Effector CD8-positive, alpha-beta T cell (primary cell): ENCODE measurements at regions not wholly inside any gene's neighbourhood (a gene's known extent, or its start where the extent isn't known, plus 50 kb on each side); places are given as distances from the start of the nearest gene placed in this dataset.

Experiments used
- DNase-seq: peaks from one replicate; lab custom pipeline; 2025; lab: John Stamatoyannopoulos, UW

DNA sequence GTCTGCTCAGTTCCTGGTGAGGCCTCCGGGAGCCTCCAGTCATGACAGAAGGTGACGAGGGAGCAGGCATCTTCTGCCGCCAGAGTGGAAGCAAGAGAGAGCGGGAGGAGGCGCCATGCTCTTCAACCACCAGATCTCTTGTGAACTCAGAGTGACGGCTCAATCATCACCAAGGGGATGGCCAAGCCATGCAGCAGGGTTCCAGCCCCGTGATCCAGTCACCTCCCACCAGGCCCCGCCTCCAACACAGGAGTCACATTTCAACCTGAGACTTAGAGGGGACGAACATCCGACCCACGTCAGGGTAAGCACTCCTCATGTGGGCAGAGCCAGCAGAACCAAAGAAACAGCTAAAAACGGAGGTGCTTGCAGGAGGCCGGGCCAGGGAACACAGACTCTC, 1470.5 kb downstream of the BRD1 start:
- DNase-seq, result no peak

DNA sequence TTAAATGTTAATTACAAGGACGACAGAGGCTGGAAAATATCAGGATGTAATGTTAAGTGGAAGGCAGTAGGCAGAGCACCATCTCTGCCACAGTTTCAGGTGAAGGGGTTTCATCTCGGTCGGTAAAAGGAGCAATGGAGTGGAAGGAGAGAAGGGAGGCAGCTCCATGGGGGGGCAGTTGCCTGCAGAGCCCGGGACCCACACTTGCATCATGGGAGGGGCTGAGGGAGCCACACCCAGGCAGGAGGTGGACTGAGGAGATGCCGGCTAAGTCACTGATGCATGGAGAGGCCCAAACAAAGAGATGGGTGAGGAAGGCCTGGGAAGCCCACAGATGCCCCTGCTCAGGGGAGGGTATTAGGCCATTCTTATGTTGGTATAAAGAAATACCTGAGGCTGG, 1470.9 kb downstream of the BRD1 start:
- DNase-seq, result no peak

DNA sequence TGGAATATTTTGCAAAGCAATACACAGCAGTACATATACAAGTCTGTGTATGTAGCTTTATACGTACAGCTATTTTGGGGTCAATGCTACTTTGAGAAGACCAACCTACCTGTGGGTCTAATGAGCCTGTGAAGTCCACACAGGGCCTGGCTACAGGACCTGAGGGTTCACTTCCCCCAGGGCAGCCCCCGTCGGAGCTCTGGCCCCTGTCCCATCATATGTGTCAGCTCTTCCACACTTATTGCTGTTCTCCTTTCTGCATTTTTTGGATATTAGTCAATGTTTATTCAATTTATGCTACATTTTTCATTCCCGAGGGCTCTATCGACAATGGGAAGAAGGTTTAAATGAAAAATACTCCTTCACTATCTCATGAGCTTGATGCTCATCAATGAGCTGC, 1473.6 kb downstream of the BRD1 start:
- DNase-seq, result no peak

DNA sequence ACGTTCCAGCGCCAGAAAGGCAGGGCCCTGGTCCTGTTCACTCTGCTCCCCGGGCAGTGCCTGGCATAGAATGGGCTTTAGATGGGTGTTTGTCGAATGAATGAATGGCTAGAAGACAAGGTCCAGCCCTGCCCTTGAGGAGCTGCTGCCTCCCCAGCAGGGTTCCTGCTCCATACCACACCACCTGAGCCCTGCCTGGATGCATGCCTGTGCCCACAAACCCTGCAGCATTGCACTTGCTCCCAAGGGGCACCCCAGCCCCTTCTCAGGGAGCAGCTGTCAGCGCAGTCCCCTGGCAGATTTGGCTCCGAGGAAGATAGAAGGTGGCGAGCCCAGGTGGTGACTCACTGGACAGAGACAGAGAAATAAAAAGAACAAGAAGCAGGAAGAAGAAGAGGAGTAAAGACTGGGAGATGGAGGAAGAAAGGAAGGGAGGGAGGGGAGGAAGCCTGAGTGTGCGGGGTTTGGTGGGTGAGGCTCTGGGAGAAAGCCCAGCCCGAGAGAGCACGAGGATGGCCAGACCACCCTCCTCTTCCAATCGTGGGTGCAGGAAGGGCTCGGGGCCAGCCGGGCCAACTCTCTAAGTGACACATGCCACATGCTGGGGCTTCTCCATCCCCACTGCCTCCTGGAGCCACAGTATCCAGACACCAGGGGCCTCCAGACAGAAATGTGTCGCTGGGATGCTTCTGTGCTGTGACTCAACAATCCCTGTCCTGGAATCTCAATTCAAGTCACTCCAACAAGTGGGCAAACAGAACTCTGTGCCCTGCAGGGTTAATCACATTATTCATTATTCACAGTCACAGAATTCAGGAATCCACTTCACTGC, 1474.3 kb downstream of the BRD1 start:
- no peak for DNase-seq

DNA sequence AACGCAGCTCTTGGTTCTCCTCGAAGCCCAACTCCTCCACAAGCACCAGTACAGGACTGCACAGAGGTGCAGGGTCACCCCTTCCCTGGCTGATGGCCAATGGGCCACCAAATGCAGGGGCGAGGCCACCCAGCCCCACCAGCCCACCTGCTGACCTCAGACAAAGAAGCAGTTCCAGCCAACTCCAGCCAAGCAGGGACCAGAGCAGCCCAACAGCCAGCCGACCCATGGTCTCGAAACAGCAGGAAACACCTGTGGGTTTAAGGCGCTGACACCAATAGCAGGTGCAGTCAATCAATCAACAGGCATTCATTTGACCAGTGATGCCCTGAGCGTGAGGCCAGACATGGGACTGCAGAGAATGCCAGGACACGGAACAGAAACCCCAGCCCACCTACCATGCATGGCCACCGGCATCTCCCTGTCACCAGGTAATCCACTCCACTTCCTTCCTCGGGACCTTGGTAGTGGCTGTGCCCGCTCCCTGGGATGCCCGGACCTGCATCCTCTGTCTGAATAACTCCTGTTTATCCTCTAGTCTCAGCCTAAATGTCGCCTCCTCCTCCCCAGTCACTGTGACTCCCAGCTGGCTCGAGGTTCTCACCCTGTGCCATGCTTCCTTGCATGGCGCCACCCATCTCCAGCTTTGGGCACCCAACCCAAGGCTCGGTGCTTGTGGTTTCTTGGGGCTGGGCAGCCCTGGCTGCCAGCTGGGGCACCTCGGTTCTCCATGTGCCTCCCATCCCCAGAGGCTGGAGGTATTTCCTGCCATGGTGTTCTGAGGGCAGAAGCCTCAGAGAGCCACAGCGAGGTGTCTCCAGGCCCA, 1475.4 kb downstream of the BRD1 start:
- no peak for DNase-seq

DNA sequence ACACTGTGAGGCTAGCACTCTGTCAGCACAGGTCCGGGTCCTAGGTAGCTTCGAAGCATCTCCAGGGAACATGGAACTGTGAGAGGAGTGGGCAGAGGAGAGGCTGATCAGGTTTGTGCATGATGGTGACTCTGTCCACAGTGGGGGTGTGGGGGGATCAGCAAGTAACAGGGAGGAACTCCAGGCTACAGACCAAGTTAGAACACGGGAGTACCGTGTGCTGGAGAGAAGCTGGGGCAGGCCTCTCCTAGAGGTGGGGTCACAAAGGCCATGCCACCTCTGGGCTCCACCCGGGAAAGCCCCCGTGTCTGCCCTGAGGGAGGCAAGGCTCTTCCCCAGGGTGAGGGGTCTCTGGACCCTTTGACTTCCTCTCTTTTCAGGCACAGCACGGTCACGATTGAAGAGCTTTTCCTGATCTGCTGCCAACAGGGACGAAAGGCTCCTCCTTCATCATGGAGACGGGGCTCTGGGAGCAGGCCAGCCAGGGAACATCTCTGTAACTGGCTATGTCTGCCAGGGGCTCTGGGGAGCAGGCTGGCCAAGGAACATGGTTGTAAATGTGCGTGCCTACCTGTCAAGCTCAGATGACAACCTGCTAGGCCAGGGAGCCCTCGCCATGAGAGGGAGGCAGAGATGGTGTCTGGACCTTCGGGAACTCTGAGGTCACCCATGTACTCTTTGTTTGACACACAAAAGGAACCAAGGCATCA, 1476.1 kb downstream of the BRD1 start:
- DNase-seq, result no peak

DNA sequence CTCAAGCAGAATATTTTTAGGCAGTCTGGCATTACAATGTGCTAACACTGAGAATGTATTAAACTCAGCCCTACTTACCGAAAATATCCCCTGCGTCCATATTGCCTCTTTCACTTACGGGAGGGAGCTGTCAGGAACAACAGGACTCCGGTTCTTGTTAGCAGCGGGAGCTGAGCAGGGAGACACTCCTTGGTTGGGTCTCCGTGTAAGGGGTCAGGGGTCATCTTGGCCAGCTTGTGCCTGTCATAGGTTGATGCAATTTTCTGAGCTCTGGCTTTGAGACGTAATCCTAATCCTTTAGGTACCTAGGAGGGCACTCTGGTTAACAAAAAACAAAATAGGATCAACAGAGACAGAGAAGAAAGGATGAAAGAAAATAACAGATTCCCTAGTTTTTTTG, 1477.2 kb downstream of the BRD1 start:
- DNase-seq, result no peak

DNA sequence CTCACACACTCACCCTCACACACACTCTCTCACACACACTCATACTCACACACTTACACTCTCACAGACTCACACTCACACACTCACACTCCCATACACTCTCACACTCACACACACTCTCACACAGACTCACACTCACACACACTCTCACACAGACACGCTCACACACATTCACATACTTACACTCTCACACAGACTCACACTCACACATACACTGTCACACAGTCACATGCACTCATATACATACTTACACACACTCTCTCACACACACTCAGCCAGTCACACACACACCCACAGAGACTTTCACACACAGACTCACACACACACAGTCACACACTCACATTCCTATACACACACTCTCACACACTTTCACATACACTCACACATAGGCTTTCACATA, 1478.8 kb downstream of the BRD1 start:
- DNase-seq, result no peak

DNA sequence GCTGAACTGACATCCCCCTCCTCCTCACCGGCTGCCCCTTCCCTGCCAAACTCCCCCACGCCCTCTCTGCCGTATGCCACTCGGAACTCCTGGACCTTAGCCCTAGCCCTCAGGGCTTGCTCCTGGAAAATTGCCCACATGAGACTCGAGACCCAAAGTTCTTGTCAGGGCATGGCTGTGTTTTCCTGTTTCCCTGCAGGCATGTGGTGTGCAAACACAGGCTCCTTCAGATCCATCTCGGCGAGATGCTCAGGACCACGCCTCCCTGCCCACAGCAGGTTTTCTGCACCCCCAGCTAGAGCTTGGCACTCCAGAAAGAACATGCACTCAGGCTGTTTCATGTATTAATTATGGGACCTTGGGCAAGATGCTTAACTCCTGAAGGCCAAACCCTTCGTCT, 1480.4 kb downstream of the BRD1 start:
- no peak for DNase-seq

DNA sequence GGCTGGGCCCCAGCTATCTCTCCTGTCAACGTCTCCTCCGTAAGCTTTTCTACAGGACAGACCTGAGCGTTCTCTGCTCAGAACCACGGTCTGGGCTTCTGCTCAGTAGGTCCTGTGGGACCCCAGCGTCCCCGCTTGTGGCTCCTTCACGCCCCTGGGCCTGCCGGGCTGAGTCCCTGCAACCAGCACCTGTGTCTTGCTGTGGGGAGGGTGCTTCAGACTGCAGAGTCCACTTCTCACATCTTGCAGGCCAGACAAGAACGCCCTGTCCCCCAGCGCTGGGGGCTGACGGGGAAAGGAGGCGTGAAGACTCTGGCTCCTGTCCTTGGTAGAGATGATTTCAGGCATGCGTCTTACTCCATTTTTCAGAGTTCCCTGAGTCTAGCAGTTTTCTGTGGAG, 1480.8 kb downstream of the BRD1 start:
- no peak for DNase-seq

DNA sequence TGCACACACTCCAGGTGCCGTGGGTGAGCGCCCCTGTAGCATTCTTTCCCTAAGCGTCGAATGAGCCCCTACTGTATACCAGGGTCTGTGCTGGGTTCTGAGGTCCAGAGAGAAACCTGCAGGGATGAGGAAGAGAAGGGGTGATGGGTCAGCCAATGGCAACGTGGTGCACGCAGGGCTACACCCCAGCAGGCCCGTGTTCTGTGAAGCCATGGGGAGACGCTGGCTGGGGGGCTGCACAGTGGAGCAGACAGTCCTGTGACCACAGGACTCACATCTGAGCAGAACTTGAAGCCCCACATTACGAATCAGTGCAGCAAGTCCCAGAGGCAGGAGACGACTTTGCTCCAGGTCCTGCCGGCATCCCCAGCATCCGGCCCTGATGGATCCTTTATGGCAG, 1481.4 kb downstream of the BRD1 start:
- DNase-seq, result no peak

DNA sequence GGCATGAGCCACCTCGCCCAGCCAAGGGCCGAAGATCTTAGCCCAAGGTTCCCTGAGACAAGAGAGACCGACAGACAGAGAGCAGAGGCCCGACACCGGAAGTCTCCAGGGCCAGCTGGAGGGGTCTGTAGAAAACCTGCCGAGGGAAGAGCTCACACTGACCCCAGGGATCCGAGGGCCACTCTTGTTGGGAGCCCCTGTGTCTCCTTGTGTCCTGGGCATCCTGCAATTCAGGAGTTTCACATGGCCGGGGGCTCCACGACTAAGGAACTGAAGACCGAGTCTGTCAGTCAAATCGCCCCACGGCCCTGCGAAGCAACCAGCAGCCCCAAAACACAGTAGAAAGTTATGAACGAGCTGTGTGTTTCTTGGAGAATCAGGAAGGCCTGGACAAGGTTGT, 1482.0 kb downstream of the BRD1 start:
- no peak for DNase-seq

DNA sequence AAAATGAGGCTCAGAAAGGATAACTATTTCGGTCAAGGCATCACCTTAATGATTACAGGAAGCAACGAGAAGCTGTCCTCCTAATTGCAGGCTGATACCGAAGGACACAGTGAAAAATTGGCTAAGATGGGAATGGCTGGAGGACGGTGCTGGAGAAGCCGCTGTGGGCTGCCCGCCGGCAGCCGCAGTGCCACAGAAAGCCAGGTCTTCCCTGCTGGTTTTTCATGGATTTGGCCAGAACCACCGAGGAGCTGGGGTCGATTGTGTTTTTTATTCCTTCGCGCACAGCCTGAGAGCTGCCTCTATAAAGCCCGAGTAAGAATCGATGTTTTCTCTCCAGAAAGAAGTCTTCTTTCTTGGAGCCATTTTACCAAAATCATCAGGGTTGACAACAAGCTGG, 1484.2 kb downstream of the BRD1 start:
- DNase-seq, result no peak

DNA sequence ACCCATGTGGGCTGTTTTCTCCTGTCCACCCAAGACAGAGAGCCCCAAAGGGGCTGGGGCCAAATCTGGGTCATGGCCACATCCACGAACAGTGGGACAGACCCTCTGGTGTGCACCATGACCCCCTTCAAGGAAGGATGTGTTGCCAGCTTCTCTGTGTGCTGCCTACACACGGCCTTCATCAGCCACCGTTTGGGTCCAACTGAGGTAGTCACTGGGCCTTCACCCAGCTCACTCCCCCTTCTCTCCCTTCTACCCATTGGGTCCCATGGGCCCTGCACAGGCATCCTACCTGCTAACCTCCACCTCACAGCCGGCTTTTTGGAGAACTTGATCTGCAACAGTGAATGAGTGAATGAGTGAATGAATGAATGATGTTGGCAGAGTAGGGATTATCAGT, 1484.9 kb downstream of the BRD1 start:
- DNase-seq, result no peak

DNA sequence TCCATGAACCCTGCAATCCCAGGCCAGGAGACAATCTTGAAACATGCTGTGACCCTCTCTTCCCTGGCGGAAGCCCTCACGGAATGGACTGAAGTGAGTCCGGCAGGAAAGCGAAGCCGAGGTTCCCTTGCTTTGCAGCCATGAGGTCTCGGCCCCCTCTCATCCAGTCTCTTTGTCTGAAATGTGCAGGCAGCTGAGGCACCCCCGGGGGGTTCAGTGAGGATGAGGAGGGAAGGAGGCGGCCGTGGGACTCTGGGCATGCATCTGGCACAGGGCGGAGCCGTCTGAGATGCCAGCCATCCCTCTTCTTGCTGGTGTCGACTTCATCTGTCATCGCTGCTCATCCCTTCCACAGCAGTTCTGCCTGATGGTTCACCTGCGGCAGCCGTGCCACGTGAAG, 1485.7 kb downstream of the BRD1 start:
- DNase-seq, result no peak

DNA sequence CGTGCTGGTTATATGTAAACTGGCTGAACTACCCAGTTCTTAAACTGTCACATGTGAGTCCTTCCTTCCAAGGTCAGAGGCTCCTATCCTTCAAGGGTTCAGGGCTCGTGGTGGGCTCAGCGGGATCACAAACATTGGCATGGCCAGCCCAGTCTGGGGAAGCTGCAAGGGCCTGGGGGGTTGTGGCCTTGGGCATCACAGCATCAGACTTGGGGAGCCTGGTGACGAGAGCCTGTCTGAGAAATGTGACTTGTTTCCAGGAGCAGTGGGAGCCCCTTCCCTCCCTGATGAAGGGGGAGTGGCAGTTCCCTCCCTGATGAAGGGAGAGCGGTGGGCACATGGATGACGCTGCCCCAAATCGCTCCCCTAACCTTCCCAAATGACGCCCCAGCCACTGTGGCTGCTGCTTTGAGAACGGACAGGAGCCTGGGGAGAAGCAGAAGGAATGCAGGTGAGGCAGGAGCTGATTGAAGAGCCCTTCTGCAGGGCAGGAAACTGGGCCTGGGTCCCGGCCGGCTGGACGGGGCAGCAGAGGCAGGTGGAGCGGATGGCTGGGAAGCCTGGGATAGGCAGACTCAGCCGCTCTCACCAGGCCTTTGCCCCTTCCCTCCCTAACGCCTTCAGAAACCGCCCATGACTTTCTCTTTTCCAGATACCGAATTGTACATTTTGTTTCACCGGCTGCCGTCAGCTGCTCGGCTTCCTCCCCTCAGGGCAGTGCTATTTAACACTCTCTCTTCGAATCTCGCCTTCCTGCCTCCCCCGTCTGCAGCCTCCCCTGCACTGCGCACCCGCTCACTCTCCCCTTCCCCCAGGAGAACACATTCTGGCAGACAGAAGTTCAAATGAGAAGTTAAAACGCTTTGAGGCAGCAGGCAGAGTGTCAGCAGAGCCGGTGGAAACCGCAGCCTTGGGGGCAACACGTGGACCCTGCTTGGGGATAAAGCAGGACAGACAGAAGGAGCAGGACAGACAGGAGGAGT, 1486.7 kb downstream of the BRD1 start:
- no peak for DNase-seq

DNA sequence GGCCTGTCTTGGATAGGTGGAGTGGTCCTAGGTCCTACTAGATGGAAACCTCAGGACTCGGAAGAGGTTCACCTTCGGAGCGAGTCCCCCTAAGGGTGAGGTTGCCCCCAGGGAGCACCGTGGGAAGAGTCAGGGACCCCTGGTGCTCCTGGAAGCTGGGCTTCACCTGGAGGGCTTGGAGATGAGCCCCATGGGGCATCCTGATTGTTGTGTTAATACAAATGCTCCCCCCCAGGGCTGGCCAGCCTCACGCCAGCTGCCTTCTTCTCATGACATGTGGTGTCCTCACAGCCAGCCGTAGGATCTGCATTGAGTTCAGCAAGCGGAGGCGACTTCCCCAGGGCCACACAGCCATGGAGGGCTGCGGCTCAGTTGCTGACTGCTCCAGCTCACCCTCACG, 1487.5 kb downstream of the BRD1 start:
- no peak for DNase-seq

DNA sequence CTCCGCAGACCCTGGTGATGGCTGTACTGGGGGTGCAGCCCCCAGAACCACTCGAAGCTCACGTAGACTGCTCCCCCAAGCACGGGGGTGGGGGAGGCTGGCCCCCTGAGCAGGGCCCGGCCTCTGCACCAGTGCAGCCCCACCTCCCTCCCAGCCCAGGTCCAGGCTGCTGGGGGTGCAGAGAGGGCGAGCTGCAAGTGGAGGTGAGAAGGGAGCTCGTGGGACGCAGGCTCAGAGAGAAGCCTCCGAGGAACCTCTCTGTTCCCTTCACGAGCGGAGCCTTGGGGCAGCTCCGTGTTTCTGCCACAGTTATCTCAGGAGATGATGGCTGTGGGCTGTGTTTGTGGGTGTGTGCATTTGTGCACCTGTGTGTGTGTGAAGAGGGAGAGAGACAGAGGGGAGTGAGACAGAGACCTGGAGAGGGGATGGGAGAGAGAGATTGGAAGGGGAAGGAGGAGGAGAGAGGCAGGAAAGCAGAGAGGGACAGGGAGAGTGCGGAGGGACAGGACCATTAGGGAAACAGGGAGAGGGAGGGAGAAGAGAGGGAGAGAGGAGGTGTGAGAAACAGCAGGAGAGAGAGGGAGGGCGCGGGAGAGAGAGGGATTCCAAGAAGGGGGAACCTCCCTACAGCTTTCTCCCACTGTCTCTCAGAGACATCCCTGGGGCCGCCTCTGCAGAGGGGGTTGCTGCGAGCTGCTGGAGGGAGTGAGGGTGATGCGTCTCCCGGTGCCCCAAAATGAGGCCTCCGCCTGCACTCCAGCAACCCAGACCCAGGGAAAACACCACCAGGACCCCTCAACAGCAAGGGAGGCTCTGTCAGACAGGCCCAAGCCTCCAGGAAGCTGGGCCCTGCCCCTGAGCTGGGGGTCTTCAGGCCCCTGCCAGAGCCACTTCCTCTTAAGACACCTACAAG, 1488.6 kb downstream of the BRD1 start:
- no peak for DNase-seq

DNA sequence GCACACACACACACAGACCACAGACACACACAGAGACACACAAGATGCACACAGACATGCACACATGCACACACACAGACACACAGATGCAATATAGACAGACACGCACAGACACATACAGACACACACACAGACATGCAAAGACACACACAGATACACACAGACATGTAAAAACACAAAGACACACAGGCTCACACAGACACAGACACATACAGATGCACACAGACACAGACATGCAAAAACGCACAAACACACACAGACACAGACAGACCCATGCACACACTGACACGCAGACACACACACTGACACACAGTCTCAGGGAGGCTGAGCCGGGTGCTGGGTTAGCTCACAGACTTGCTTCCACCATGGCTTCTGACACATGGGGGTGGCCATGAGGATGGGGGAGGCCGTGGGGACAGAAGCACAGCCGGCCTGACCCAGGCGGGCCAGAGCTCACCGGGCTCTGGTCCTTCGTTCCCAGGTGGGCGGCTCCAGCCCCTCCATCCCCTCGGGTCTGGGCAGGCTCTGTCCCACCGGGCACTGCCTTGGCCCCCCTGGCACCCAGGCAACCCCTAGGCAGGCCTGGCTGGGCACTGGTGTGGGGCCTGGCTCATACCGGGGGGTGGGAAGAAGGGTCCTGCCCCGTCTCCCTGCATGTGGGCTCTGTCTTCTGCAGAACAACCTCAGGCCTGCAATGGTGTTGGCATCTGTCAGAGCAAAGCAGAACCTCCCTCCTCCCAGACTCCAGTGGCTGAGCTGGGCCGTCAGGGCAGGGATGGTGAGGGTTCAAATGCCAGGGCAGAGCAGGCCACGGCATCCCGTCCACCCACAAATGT, 1489.5 kb downstream of the BRD1 start:
- no peak for DNase-seq
